Neural progenitor cell (in vitro differentiated cells): ENCODE measurements at regions not wholly inside any gene's neighbourhood (a gene's known extent, or its start where the extent isn't known, plus 50 kb on each side); places are given as distances from the start of the nearest gene placed in this dataset.

Source experiments
- EZH2 ChIP-seq: fragments of 200-600 bp; sonication (generic); IDR thresholded peaks from 2 replicates; pipeline ENCODE4 v1.6.1; 2017; ENCODE audit warnings: antibody characterized with exemption, mild to moderate bottlenecking, moderate library complexity
- EZH2phosphoT487 ChIP-seq: fragments of 200-600 bp; sonication (generic); IDR thresholded peaks from 2 replicates; pipeline ENCODE4 v1.6.1; 2017; ENCODE audit warnings: antibody characterized with exemption
- TF ChIP-seq, protein P1 (sequence below): fragments of 200-600 bp; sonication (generic); IDR thresholded peaks from 2 replicates; pipeline ENCODE4 v1.5.1; 2017; ENCODE audit warnings: antibody characterized with exemption, mild to moderate bottlenecking

DNA sequence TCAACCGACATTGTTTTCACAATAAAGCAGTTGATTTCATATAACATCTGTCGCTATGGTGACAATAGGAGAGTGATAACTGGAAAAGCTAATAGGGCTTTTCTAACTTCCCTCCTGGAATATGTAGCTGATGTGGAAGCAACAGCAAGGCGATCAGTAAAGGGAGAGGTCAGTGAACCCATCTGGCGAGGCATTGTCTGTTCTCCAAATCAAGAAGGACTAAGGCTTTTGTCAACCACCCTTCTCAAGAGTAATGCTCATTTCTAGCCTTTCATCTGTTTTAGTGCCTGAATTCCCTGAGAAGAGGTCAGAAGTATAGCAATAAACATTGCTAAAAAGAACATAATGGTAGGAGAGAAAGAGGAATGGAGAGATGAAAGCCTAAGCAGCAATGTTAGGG, 201.3 kb downstream of the AKAP7 start:
- no peak for TF ChIP-seq EZH2
- TF ChIP-seq, protein P1, sequence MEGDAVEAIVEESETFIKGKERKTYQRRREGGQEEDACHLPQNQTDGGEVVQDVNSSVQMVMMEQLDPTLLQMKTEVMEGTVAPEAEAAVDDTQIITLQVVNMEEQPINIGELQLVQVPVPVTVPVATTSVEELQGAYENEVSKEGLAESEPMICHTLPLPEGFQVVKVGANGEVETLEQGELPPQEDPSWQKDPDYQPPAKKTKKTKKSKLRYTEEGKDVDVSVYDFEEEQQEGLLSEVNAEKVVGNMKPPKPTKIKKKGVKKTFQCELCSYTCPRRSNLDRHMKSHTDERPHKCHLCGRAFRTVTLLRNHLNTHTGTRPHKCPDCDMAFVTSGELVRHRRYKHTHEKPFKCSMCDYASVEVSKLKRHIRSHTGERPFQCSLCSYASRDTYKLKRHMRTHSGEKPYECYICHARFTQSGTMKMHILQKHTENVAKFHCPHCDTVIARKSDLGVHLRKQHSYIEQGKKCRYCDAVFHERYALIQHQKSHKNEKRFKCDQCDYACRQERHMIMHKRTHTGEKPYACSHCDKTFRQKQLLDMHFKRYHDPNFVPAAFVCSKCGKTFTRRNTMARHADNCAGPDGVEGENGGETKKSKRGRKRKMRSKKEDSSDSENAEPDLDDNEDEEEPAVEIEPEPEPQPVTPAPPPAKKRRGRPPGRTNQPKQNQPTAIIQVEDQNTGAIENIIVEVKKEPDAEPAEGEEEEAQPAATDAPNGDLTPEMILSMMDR, result no peak
- TF ChIP-seq EZH2phosphoT487, result no peak
